ENCODE measurements at regions not wholly inside any gene's neighbourhood (a gene's known extent, or its start where the extent isn't known, plus 50 kb on each side); places are given as distances from the start of the nearest gene placed in this dataset.
"Not testable (repeated sequence)": the region's sequence is repeated elsewhere in the genome, so short reads cannot be mapped to it uniquely, and the experiment has no call there.

DNA sequence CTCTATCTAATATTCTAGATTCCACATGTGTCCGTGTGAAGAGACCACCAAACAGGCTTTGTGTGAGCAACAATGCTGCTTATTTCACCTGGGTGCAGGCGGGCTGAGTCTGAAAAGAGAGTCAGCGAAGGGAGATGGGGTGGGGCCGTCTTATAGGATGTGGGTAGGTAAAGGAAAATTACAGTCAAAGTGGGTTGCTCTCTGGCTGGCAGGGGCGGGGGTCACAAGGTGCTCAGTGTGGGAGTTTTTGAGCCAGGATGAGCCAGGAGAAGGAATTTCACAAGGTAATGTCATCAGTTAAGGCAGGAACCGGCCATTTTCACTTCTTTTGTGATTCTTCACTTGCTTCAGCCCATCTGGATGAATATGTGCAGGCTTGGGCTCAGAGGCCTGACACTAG lies 779.3 kb downstream of the RNF144A start:
- TF ChIP-seq POLR2A (IDR thresholded peaks at IDR 0.05), result not testable (repeated sequence)
- TF ChIP-seq, protein P1, sequence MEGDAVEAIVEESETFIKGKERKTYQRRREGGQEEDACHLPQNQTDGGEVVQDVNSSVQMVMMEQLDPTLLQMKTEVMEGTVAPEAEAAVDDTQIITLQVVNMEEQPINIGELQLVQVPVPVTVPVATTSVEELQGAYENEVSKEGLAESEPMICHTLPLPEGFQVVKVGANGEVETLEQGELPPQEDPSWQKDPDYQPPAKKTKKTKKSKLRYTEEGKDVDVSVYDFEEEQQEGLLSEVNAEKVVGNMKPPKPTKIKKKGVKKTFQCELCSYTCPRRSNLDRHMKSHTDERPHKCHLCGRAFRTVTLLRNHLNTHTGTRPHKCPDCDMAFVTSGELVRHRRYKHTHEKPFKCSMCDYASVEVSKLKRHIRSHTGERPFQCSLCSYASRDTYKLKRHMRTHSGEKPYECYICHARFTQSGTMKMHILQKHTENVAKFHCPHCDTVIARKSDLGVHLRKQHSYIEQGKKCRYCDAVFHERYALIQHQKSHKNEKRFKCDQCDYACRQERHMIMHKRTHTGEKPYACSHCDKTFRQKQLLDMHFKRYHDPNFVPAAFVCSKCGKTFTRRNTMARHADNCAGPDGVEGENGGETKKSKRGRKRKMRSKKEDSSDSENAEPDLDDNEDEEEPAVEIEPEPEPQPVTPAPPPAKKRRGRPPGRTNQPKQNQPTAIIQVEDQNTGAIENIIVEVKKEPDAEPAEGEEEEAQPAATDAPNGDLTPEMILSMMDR (IDR thresholded peaks at IDR 0.05), result not testable (repeated sequence)

Measured in heart left ventricle (tissue), 13 donors.